OCI-LY3 (cell line): ENCODE measurements at regions not wholly inside any gene's neighbourhood (a gene's known extent, or its start where the extent isn't known, plus 50 kb on each side); places are given as distances from the start of the nearest gene placed in this dataset.

ENCODE experiments used
- H2AFZ ChIP-seq: fragments of 200-600, 300-600 bp; shearing (Covaris generic); 2 replicates; pipeline ENCODE4 v1.6.0; 2014; ENCODE audit warnings: antibody characterized with exemption, low read depth, low read length
- H3K27ac ChIP-seq: fragments of 200-600, 300-600 bp; sonication (generic); 2 replicates; pipeline ENCODE4 v1.5.1; 2014; ENCODE audit warnings: mild to moderate bottlenecking, low read length, moderate library complexity, mixed read lengths
- H3K27me3 ChIP-seq: fragments of 200-600, 300-600 bp; sonication (generic); 2 replicates; pipeline ENCODE4 v1.6.1; 2014; ENCODE audit warnings: low read depth, low read length, mixed read lengths
- H3K36me3 ChIP-seq: fragments of 200-600, 300-600 bp; sonication (generic); replicated peaks from 2 replicates; pipeline ENCODE3; 2014; ENCODE audit warnings: low read depth, low read length, mixed read lengths
- H3K4me1 ChIP-seq: fragments of 300-600, 200-600 bp; sonication (generic); 2 replicates; pipeline ENCODE4 v1.6.1; 2014; ENCODE audit warnings: low read length, mixed read lengths
- H3K4me2 ChIP-seq: fragments of 200-600, 300-600 bp; sonication (generic); 2 replicates; pipeline ENCODE4 v1.6.1; 2014; ENCODE audit warnings: low read length, mixed read lengths
- H3K4me3 ChIP-seq: fragments of 300-600, 200-600 bp; sonication (generic); 2 replicates; pipeline ENCODE4 v1.5.1; 2014; ENCODE audit warnings: antibody characterized with exemption, mild to moderate bottlenecking, low read length, moderate library complexity
- H3K79me2 ChIP-seq: fragments of 300-600, 200-600 bp; shearing (Covaris generic); 2 replicates; pipeline ENCODE4 v1.6.1; 2014; ENCODE audit warnings: mild to moderate bottlenecking, low read length, mixed read lengths
- H3K9ac ChIP-seq: fragments of 300-600, 200-600 bp; shearing (Covaris generic); 2 replicates; pipeline ENCODE4 v1.6.0; 2014; ENCODE audit warnings: mild to moderate bottlenecking, low read length, moderate library complexity
- H3K9me3 ChIP-seq: fragments of 200-600, 300-600 bp; shearing (Covaris generic); 2 replicates; pipeline ENCODE4 v1.6.1; 2014; ENCODE audit warnings: low read length, mixed read lengths; ENCODE audit not compliant: insufficient read depth
- H4K20me1 ChIP-seq: fragments of 200-600, 300-600 bp; sonication (generic); 2 replicates; pipeline ENCODE4 v1.6.1; 2016; ENCODE audit warnings: low read length, mixed read lengths; ENCODE audit not compliant: insufficient read depth
- EZH2phosphoT487 ChIP-seq: fragments of 200-600 bp; shearing (Covaris generic); IDR thresholded peaks from 2 replicates; pipeline ENCODE4 v1.6.1; 2018; ENCODE audit warnings: antibody characterized with exemption, mixed run types, low read depth
- TF ChIP-seq, protein P1 (sequence below): fragments of 200-600, 300-600 bp; sonication (generic); IDR thresholded peaks from 2 replicates; pipeline ENCODE4 v1.5.1; 2014; ENCODE audit warnings: antibody characterized with exemption, low read length, low read depth

DNA sequence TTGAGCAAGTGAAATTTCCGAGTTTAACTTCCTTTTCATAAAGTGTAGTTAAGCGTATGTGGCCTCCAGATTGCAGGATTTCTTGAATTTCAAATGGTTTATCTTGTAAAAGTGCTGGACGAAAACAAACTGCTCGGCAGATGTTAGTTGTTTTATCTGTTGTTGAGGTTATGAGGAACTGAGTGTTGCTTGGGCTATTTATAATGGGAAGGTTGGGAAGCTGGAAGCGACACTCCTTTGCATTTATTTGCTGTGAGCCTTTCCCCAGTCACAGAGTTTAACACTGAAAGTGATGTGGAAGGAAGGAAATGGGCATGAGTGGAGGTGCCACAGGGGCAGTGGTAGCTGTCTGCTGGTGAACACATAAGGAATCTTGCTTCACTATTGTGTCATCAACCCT, 284.9 kb downstream of the PCDH7 start:
- Histone ChIP-seq H4K20me1 (no peaks in the 10 kb centered on the region), H3K79me2 (no peaks in the 10 kb centered on the region), H3K4me2 (no peak overlapping the region), H2AFZ (no peak overlapping the region), H3K27me3 (no peaks in the 10 kb centered on the region), H3K4me1 (no peaks in the 10 kb centered on the region), H3K36me3 (no peaks in the 10 kb centered on the region), H3K9me3 (no peaks in the 10 kb centered on the region), H3K9ac (no peak overlapping the region), H3K4me3 (no peak overlapping the region), H3K27ac (no peak overlapping the region)
- TF ChIP-seq EZH2phosphoT487, result no peak
- TF ChIP-seq, protein P1, sequence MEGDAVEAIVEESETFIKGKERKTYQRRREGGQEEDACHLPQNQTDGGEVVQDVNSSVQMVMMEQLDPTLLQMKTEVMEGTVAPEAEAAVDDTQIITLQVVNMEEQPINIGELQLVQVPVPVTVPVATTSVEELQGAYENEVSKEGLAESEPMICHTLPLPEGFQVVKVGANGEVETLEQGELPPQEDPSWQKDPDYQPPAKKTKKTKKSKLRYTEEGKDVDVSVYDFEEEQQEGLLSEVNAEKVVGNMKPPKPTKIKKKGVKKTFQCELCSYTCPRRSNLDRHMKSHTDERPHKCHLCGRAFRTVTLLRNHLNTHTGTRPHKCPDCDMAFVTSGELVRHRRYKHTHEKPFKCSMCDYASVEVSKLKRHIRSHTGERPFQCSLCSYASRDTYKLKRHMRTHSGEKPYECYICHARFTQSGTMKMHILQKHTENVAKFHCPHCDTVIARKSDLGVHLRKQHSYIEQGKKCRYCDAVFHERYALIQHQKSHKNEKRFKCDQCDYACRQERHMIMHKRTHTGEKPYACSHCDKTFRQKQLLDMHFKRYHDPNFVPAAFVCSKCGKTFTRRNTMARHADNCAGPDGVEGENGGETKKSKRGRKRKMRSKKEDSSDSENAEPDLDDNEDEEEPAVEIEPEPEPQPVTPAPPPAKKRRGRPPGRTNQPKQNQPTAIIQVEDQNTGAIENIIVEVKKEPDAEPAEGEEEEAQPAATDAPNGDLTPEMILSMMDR, result no peak

DNA sequence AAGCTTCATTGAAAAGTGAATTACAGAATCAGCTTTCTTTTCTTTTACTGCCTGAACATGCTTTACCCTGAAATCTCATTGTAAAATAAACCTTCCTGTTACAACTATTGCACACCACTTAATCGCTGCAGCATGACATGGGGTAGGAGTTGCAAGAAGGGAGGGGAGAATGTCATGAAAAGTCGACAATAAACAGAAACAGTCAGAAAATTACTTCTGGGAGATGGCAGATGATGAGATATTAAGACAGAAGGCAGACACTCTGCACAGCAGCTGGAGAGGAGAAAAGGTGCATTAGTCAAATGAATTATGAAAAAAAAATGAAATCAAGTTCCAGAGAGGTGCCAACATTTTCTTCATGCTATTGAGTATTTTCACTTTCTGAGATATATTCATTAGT, 287.7 kb downstream of the PCDH7 start:
- TF ChIP-seq EZH2phosphoT487, result no peak
- TF ChIP-seq, protein P1, result no peak
- no peaks in the 10 kb centered on the region for H3K9me3 ChIP-seq

DNA sequence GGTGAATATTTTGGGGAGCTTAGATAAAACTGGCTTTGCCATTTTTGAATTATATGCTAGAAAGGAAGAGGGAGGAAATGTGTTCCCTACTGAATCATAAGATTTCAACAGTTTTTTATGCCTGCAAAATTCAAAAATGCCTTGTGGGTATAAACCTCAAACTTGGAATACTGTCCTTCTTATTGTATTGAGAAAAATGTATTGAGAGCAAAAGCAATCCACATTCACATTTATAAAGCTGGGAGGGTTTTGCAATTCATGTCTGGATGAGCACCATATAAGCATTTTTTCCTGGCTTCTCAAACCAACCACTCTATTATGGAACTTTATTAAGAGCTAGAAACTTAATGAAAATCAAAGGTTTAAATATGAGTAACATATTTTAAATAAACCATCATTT, 289.8 kb downstream of the PCDH7 start:
- H3K4me1 ChIP-seq, result peaks cover 9% of the 10 kb centered on the region
- no peak overlapping the region for H3K4me3 ChIP-seq
- TF ChIP-seq, protein P1, result no peak

More for the DNA sequence above, 287.7 kb downstream of the PCDH7 start:
- Histone ChIP-seq H3K4me2 (no peak overlapping the region), H2AFZ (no peak overlapping the region), H4K20me1 (no peaks in the 10 kb centered on the region), H3K9ac (no peak overlapping the region), H3K4me3 (no peak overlapping the region), H3K27me3 (no peaks in the 10 kb centered on the region), H3K27ac (no peak overlapping the region), H3K79me2 (no peaks in the 10 kb centered on the region), H3K4me1 (no peaks in the 10 kb centered on the region), H3K36me3 (no peaks in the 10 kb centered on the region)

DNA sequence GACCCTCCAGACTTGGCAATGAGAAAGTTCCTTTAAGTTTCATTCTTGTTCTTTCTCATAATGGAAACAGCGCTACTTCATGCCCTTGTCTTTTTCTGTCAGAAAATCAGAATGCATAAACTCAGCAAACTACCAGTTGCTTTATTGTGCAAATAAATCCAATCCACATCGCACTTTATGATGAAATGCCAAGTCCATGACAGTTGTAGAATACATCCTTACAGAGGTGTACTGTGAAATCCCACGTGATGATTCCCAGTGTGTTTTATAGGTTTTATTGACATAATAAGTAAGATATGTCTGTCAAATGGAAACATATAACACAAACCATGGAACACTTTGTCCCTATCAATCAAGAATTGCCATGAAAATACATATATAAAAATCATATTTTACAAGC, 295.0 kb downstream of the PCDH7 start:
- H3K9me3 ChIP-seq, result no peaks in the 10 kb centered on the region
- no peak overlapping the region for H3K4me3 ChIP-seq
- H3K36me3 ChIP-seq, result no peaks in the 10 kb centered on the region
- H4K20me1 ChIP-seq, result no peaks in the 10 kb centered on the region
- H3K27ac ChIP-seq, result no peak overlapping the region
- no peak overlapping the region for H3K4me2 ChIP-seq
- no peak overlapping the region for H2AFZ ChIP-seq
- H3K4me1 ChIP-seq, result peaks cover 9% of the 10 kb centered on the region
- no peaks in the 10 kb centered on the region for H3K27me3 ChIP-seq
- H3K79me2 ChIP-seq, result no peaks in the 10 kb centered on the region
- H3K9ac ChIP-seq, result no peak overlapping the region
- TF ChIP-seq, protein P1, result no peak
- TF ChIP-seq EZH2phosphoT487, result no peak

More for the DNA sequence above, 289.8 kb downstream of the PCDH7 start:
- Histone ChIP-seq H3K79me2 (no peaks in the 10 kb centered on the region), H4K20me1 (no peaks in the 10 kb centered on the region), H3K36me3 (no peaks in the 10 kb centered on the region), H3K27ac (no peak overlapping the region), H3K9me3 (no peaks in the 10 kb centered on the region), H2AFZ (no peak overlapping the region), H3K4me2 (no peak overlapping the region), H3K9ac (no peak overlapping the region), H3K27me3 (no peaks in the 10 kb centered on the region)
